ENCODE measurements at regions not wholly inside any gene's neighbourhood (a gene's known extent, or its start where the extent isn't known, plus 50 kb on each side); places are given as distances from the start of the nearest gene placed in this dataset.

GRCh38 chr6:141669141-141669540, 463.6 kb upstream of the GJE1 start:
- no peak for DNase-seq

- no peak for DNase-seq
These were observed 465.0 kb upstream of the GJE1 start for GRCh38 chr6:141667580-141668309.

GRCh38 chr6:141666187-141666586, 466.5 kb upstream of the GJE1 start:
- no peak for DNase-seq

GRCh38 chr6:141664744-141665143, 468.0 kb upstream of the GJE1 start:
- no peak for DNase-seq

- DNase-seq, result no peak
These were observed 473.1 kb upstream of the GJE1 start for GRCh38 chr6:141659582-141659981.

GRCh38 chr6:141658696-141659095, 474.0 kb upstream of the GJE1 start:
- no peak for DNase-seq

- no peak for DNase-seq
These were observed 474.9 kb upstream of the GJE1 start for GRCh38 chr6:141657812-141658211.

GRCh38 chr6:141653590-141653989, 479.1 kb upstream of the GJE1 start:
- no peak for DNase-seq

- DNase-seq, result no peak
These were observed 490.8 kb upstream of the GJE1 start for GRCh38 chr6:141641951-141642350.

GRCh38 chr6:141641406-141641805, 491.3 kb upstream of the GJE1 start:
- no peak for DNase-seq

GRCh38 chr6:141635621-141636020, 497.1 kb upstream of the GJE1 start:
- no peak for DNase-seq

- DNase-seq, result peak; percentile 5
These were observed 498.5 kb upstream of the GJE1 start for GRCh38 chr6:141634269-141634668.

GRCh38 chr6:141624301-141624700, 508.4 kb upstream of the GJE1 start:
- DNase-seq, result no peak

- DNase-seq, result no peak
These were observed 514.5 kb upstream of the GJE1 start for GRCh38 chr6:141618180-141618581.

GRCh38 chr6:141610741-141611140, 522.0 kb upstream of the GJE1 start:
- DNase-seq, result no peak

GRCh38 chr6:141607956-141608355, 524.8 kb upstream of the GJE1 start:
- no peak for DNase-seq

- no peak for DNase-seq
These were observed 534.2 kb upstream of the GJE1 start for GRCh38 chr6:141598487-141598886.

- DNase-seq, result no peak
These were observed 537.9 kb upstream of the GJE1 start for GRCh38 chr6:141594874-141595273.

GRCh38 chr6:141593311-141593710, 539.4 kb upstream of the GJE1 start:
- no peak for DNase-seq

GRCh38 chr6:141587482-141588266, 545.1 kb upstream of the GJE1 start:
- DNase-seq, result no peak

GRCh38 chr6:141580988-141581552, 551.7 kb upstream of the GJE1 start:
- DNase-seq, result no peak

- no peak for DNase-seq
These were observed 552.6 kb upstream of the GJE1 start for GRCh38 chr6:141580131-141580530.

GRCh38 chr6:141576751-141577150, 556.0 kb upstream of the GJE1 start:
- no peak for DNase-seq
